Keratinocyte (primary cell): ENCODE measurements at regions not wholly inside any gene's neighbourhood (a gene's known extent, or its start where the extent isn't known, plus 50 kb on each side); places are given as distances from the start of the nearest gene placed in this dataset.

ENCODE experiments used
- DNase-seq: peaks from one replicate; pipeline ENCODE4 v3.0.0-alpha.2; 2011; ENCODE audit warnings: low read depth, missing footprints, low spot score
- FAIRE-seq: peaks from 2 replicates; lab custom pipeline; 2011; peaks lifted over from hg19 to GRCh38; lab: Jason Lieb, UNC
- H2AFZ ChIP-seq: 2 replicates; pipeline ENCODE4 v1.6.0; 2012; ENCODE audit warnings: low read length, control low read depth, inconsistent platforms; ENCODE audit not compliant: control insufficient read depth
- H3K27ac ChIP-seq: 2 replicates; pipeline ENCODE4 v1.5.1; 2011; ENCODE audit warnings: low read length; ENCODE audit not compliant: control insufficient read depth, insufficient read depth
- H3K27me3 ChIP-seq: 3 replicates; pipeline ENCODE4 v1.6.0; 2011; ENCODE audit warnings: low read length; ENCODE audit not compliant: control insufficient read depth, insufficient read depth; ENCODE audit errors: extremely low read depth
- H3K36me3 ChIP-seq, 2 experiments: 2 replicates in 1 of 2; 3 replicates in 1 of 2; pipeline ENCODE4 v1.5.1; 2011; ENCODE audit warnings: low read length in 2 of 2, mild to moderate bottlenecking in 1 of 2; ENCODE audit not compliant: control insufficient read depth in 2 of 2, insufficient read depth in 2 of 2; ENCODE audit errors: extremely low read depth in 1 of 2
- H3K4me1 ChIP-seq: 3 replicates; pipeline ENCODE4 v1.5.1; 2011; ENCODE audit warnings: low read length; ENCODE audit not compliant: control insufficient read depth, insufficient read depth; ENCODE audit errors: extremely low read depth
- H3K4me2 ChIP-seq: 3 replicates; pipeline ENCODE4 v1.6.0; 2011; ENCODE audit warnings: low read depth, low read length; ENCODE audit not compliant: control insufficient read depth, insufficient read depth; ENCODE audit errors: extremely low read depth
- H3K4me3 ChIP-seq, 3 experiments: fragments of 200-600 bp in 1 of 3; sonication (generic) in 1 of 3; 2 replicates in 2 of 3; 3 replicates in 1 of 3; pipeline ENCODE4 v1.5.1; 2011 to 2016; ENCODE audit warnings: low read length in 3 of 3, mild to moderate bottlenecking in 3 of 3, control low read depth in 2 of 3, inconsistent platforms in 1 of 3, low read depth in 1 of 3, mixed read lengths in 1 of 3, mixed run types in 1 of 3, moderate library complexity in 1 of 3; ENCODE audit not compliant: control insufficient read depth in 2 of 3, insufficient read depth in 2 of 3; ENCODE audit errors: extremely low read depth in 1 of 3
- H3K79me2 ChIP-seq: 2 replicates; pipeline ENCODE4 v1.6.0; 2012; ENCODE audit warnings: low read length; ENCODE audit not compliant: control insufficient read depth, insufficient read depth
- H3K9ac ChIP-seq: 3 replicates; pipeline ENCODE4 v1.6.0; 2011; ENCODE audit warnings: low read length; ENCODE audit not compliant: control insufficient read depth, insufficient read depth; ENCODE audit errors: extremely low read depth
- H3K9me1 ChIP-seq: 3 replicates; pipeline ENCODE4 v1.6.0; 2011; ENCODE audit warnings: low read length; ENCODE audit not compliant: control insufficient read depth, insufficient read depth; ENCODE audit errors: extremely low read depth
- H3K9me3 ChIP-seq: 2 replicates; pipeline ENCODE4 v1.5.1; 2012; ENCODE audit warnings: low read depth, low read length; ENCODE audit not compliant: control insufficient read depth
- H4K20me1 ChIP-seq: 3 replicates; pipeline ENCODE4 v1.6.0; 2011; ENCODE audit warnings: low read length; ENCODE audit not compliant: control insufficient read depth, insufficient read depth; ENCODE audit errors: extremely low read depth
- EZH2 ChIP-seq: IDR thresholded peaks from one replicate; pipeline ENCODE4 v1.6.1; 2012; ENCODE audit warnings: inconsistent platforms, mild to moderate bottlenecking, low read length, moderate library complexity
- dilution Hi-C: fragments of 300-500 bp; cut with MboI; formaldehyde crosslinking; loops from one replicate; pipeline ENCODE4 v1.7.0; 2020; ENCODE audit warnings: low sequenced_read_pairs; ENCODE audit not compliant: extremely low pct_ligation_motif_present
- TF ChIP-seq, protein P1 (sequence below), 3 experiments: IDR thresholded peaks in 1 of 3; conservative IDR thresholded peaks in 1 of 3; optimal IDR thresholded peaks in 1 of 3; 2 replicates in 2 of 3; 3 replicates in 1 of 3; pipeline versions ENCODE3 to v1.5.1; 2011; ENCODE audit warnings: low read length in 3 of 3, mild to moderate bottlenecking in 3 of 3, moderate library complexity in 2 of 3, control low read depth in 1 of 3, inconsistent platforms in 1 of 3; ENCODE audit not compliant: insufficient read depth in 2 of 3; ENCODE audit errors: extremely low read depth in 1 of 3

DNA sequence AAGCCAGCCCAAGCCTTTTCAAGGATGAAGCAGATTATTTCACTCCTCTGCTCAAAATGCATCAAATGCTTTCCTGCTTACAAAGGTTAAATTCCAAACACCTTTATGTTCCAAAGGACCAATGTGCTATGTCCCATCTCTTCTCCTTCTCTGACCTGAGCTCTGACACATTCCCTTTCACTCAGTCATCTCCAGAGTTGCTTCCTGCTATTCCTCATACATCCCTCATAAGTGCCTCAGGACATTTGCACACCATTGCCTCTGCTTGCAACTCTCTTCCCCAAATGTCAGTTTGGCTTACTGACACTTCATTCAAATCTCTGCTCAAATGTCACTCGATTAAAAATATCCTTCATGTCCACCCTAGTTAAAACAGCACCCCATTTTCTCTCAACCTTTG lies 53.3 kb upstream of the BMAL1 start:
- H3K9me1 ChIP-seq = no peaks in the 10 kb centered on the region
- H3K4me1 ChIP-seq = peaks cover 47% of the 10 kb centered on the region
- no peak overlapping the region for H3K9ac ChIP-seq
- peak; percentile 94 for FAIRE-seq
- DNase-seq = no peak
- H3K36me3 ChIP-seq = no peaks in the 10 kb centered on the region
- no peak for TF ChIP-seq EZH2
- TF ChIP-seq, protein P1, sequence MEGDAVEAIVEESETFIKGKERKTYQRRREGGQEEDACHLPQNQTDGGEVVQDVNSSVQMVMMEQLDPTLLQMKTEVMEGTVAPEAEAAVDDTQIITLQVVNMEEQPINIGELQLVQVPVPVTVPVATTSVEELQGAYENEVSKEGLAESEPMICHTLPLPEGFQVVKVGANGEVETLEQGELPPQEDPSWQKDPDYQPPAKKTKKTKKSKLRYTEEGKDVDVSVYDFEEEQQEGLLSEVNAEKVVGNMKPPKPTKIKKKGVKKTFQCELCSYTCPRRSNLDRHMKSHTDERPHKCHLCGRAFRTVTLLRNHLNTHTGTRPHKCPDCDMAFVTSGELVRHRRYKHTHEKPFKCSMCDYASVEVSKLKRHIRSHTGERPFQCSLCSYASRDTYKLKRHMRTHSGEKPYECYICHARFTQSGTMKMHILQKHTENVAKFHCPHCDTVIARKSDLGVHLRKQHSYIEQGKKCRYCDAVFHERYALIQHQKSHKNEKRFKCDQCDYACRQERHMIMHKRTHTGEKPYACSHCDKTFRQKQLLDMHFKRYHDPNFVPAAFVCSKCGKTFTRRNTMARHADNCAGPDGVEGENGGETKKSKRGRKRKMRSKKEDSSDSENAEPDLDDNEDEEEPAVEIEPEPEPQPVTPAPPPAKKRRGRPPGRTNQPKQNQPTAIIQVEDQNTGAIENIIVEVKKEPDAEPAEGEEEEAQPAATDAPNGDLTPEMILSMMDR (optimal IDR thresholded peaks at IDR 0.05 in 1 of 3, IDR thresholded peaks at IDR 0.05 in 1 of 3, conservative IDR thresholded peaks at IDR 0.05 in 1 of 3; ENCODE audit: extremely low read depth in 1 of 3, insufficient read depth in 2 of 3, low read length in 3 of 3) = no peak
- no peak overlapping the region for H3K27ac ChIP-seq
- no peak overlapping the region for H3K4me3 ChIP-seq
- no peaks in the 10 kb centered on the region for H4K20me1 ChIP-seq
- H3K4me2 ChIP-seq = no peak overlapping the region
- dilution Hi-C loops = no loop called here
- H3K9me3 ChIP-seq = no peaks in the 10 kb centered on the region
- H2AFZ ChIP-seq = no peak overlapping the region
- no peaks in the 10 kb centered on the region for H3K27me3 ChIP-seq
- H3K79me2 ChIP-seq = no peaks in the 10 kb centered on the region

DNA sequence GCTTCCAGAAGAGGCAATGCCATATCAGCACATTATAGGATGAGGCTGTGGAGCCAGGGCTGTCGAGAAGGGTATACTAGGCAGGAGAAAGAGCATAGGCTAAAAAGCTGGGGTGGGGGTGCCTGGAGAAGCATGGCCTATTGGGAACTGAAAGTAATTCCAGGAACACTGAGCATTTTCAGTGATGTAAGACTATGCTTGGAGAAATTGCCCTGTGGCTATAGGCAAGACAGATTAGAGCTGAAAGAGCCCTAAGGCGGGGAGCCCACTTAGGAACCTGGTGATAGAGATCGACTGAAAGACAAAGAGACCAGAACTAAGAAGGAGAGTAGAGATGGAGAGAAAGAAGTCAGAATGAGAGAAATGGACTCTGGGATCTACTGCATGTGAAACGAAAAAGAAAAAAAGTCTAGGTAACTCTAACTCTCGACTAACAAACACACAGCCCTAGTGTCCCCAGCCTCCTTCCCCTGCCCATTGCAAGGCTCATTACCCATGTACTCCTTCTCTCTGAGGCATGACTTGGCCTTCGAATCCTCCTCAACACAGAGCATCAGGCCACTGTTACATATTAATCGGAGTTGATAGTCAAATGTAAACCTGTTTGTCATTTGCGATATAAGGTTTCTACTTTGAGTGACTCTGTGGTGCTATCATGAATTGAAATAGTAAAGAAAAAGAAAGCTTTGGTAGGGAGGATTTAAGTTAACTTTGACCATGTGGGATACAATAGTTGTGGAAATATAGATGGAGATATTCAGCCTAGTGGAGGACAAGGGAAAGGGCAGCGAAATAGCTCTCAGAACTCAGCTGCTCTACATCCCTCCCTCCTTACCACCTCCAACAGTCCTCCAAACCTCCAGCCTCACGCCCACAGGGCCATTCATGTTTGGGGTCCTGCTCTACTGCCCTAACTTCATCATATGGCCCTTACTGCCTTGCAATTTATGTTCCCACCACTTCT lies 52.3 kb upstream of the BMAL1 start:
- Histone ChIP-seq H3K4me2 (peak overlapping the region; percentile 11), H3K4me1 (peaks cover 47% of the 10 kb centered on the region), H4K20me1 (no peaks in the 10 kb centered on the region), H2AFZ (no peak overlapping the region), H3K27ac (no peak overlapping the region), H3K36me3 (no peaks in the 10 kb centered on the region), H3K79me2 (no peaks in the 10 kb centered on the region), H3K9me3 (no peaks in the 10 kb centered on the region), H3K27me3 (no peaks in the 10 kb centered on the region), H3K9ac (no peak overlapping the region), H3K9me1 (no peaks in the 10 kb centered on the region), H3K4me3 (no peak overlapping the region)
- FAIRE-seq = no peak
- dilution Hi-C loops = no loop called here
- DNase-seq = no peak
- TF ChIP-seq, protein P1 (optimal IDR thresholded peaks at IDR 0.05 in 1 of 3, IDR thresholded peaks at IDR 0.05 in 1 of 3, conservative IDR thresholded peaks at IDR 0.05 in 1 of 3; ENCODE audit: extremely low read depth in 1 of 3, insufficient read depth in 2 of 3, low read length in 3 of 3) = no peak
- no peak for TF ChIP-seq EZH2
